ENCODE measurements at regions not wholly inside any gene's neighbourhood (a gene's known extent, or its start where the extent isn't known, plus 50 kb on each side); places are given as distances from the start of the nearest gene placed in this dataset.

DNA sequence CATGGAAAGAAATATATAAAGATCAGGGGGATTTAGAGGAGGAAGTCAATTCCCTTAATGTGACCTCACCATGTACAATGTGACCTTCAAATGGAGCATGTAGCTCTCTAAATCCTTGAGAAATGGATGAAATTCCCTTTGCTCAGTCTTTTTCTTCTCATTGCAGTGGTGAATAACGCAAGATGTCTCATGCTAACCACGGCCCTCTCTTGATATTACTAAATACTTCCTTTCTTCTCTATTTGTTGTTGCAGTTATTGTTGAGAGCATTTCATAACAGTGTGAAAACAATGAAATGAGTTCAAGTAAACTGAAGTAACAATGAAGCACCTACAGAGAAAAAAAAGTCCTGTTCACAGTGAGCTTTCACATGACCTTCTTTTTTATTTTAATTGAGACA lies 55.6 kb downstream of the ZNF281 start:
- Histone ChIP-seq H3K4me1 (ENCODE audit: control insufficient read depth, insufficient read depth, low read length) (no peaks in the 10 kb centered on the region), H3K9me3 (ENCODE audit: control insufficient read depth, low read depth, low read length) (no peaks in the 10 kb centered on the region), H3K27ac (ENCODE audit: low read length) (no peak overlapping the region), H3K36me3 (ENCODE audit: control insufficient read depth, insufficient read depth, low read length) (no peaks in the 10 kb centered on the region), H3K4me3 (ENCODE audit: low read length) (no peak overlapping the region), H3K27me3 (ENCODE audit: control insufficient read depth, insufficient read depth, low read length) (no peaks in the 10 kb centered on the region)
- 83% methylated on average over 1 of the region's 2 CpGs for WGBS (ENCODE audit: insufficient coverage, low lambda C conversion rate)
- no peak for DNase-seq

DNA sequence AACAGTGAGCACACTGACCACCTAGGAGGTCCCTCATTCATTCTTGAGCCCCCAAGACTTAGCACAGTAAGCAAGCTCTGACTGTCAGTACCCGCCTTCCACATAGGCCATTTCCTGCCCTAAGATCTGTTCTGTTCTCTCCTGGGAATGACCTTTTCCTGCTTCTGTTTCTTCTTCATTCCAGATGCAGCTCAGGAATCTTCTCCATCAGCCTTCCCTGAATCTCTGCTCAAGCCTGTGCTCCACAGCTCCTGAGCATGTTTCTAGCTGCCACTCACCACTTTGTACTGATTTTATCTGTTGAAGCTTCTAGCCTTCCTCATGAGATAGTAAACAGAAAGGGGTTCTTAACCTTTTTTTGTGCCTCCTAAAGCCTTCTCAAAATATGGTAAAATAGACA lies 56.6 kb downstream of the ZNF281 start:
- no peak overlapping the region for H3K27ac ChIP-seq (ENCODE audit: low read length)
- no peaks in the 10 kb centered on the region for H3K27me3 ChIP-seq (ENCODE audit: control insufficient read depth, insufficient read depth, low read length)
- H3K4me3 ChIP-seq (ENCODE audit: low read length), result no peak overlapping the region
- no peaks in the 10 kb centered on the region for H3K4me1 ChIP-seq (ENCODE audit: control insufficient read depth, insufficient read depth, low read length)
- no CpG with 5 or more reads among the region's 1 CpG for WGBS (ENCODE audit: insufficient coverage, low lambda C conversion rate)
- no peaks in the 10 kb centered on the region for H3K9me3 ChIP-seq (ENCODE audit: control insufficient read depth, low read depth, low read length)
- H3K36me3 ChIP-seq (ENCODE audit: control insufficient read depth, insufficient read depth, low read length), result no peaks in the 10 kb centered on the region
- DNase-seq, result no peak

DNA sequence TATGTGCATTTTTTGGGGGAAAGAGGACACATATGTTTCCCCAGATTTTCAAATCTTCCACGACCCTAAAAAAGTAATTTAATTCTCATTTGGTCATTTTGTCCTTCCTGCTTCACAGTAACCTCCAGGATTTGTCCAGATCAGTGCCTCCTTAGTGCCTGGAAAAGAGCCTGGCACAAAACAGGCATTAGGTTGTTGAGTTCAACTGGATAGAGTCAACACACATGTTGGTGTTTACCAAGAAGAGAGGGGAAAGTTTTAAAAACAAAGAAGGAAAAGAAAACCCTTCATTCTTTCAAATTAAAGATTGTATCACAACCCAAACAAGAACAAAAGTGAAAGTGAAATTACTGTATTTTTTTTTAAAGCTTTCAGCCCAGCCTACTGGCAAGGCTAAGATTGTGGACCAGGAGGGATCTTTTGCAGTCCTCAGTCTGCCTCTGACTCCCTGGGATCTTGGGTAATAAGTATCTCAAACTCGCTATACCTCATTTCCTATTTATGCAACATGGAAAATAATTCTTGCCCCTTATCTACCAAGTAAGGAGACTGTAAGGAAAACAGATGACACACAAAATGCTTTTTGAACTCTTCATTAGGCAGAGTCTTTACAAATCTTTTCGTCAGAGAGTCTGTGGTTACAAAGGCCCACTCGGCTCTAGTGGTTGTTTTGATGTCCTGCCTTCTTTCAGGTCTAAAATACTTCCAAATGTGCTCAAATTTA lies 57.8 kb downstream of the ZNF281 start:
- Histone ChIP-seq H3K36me3 (ENCODE audit: control insufficient read depth, insufficient read depth, low read length) (no peaks in the 10 kb centered on the region), H3K27ac (ENCODE audit: low read length) (no peak overlapping the region), H3K9me3 (ENCODE audit: control insufficient read depth, low read depth, low read length) (no peaks in the 10 kb centered on the region), H3K27me3 (ENCODE audit: control insufficient read depth, insufficient read depth, low read length) (no peaks in the 10 kb centered on the region), H3K4me1 (ENCODE audit: control insufficient read depth, insufficient read depth, low read length) (no peaks in the 10 kb centered on the region), H3K4me3 (ENCODE audit: low read length) (no peak overlapping the region)
- peak in 1 of 2 donors; percentile 33 for DNase-seq
- WGBS (ENCODE audit: insufficient coverage, low lambda C conversion rate), result 57% methylated on average over 1 of the region's 4 CpGs

DNA sequence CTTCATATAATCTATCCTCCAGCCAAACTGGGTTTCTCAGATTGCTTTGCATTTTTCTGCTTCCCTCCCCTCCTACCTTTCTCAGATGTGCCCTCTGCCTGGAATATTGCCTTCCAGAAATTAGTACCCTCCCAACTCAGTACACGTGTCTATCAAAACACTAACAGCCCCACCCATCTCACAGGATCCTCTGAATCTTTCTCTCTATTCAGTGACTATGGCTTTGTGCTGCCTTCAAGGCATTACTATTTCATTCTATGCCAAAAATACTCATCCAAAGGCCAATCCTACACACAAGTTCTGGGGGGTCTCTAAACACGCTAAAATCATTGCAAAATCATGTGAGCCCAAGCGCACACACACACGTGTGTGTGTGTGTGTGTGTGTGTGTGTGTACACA lies 58.4 kb downstream of the ZNF281 start:
- WGBS (ENCODE audit: insufficient coverage, low lambda C conversion rate), result 14% methylated on average over 1 of the region's 4 CpGs
- H3K4me3 ChIP-seq (ENCODE audit: low read length), result no peak overlapping the region
- H3K36me3 ChIP-seq (ENCODE audit: control insufficient read depth, insufficient read depth, low read length), result no peaks in the 10 kb centered on the region
- no peaks in the 10 kb centered on the region for H3K4me1 ChIP-seq (ENCODE audit: control insufficient read depth, insufficient read depth, low read length)
- H3K27me3 ChIP-seq (ENCODE audit: control insufficient read depth, insufficient read depth, low read length), result no peaks in the 10 kb centered on the region
- no peak for DNase-seq
- H3K27ac ChIP-seq (ENCODE audit: low read length), result no peak overlapping the region
- H3K9me3 ChIP-seq (ENCODE audit: control insufficient read depth, low read depth, low read length), result no peaks in the 10 kb centered on the region

DNA sequence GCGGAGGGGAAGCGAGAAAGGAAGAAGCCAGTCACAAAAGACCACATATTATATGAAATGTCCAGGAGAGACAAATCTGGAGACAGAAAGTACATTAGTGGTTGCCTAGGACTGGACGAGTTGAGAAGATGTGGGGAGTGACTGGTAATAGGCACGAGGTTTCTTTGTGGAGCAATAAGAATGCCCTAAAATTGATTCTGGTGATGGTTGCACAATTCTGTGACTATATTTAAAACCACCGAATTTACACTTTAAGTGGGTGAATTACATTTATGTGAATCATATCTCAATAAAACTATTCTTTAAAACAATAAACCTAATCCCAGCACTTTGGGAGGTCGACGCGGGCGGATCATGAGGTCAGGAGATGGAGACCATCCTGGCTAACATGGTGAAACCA lies 63.1 kb downstream of the ZNF281 start:
- no peak for DNase-seq
- no peaks in the 10 kb centered on the region for H3K36me3 ChIP-seq (ENCODE audit: control insufficient read depth, insufficient read depth, low read length)
- H3K9me3 ChIP-seq (ENCODE audit: control insufficient read depth, low read depth, low read length), result no peaks in the 10 kb centered on the region
- no peaks in the 10 kb centered on the region for H3K27me3 ChIP-seq (ENCODE audit: control insufficient read depth, insufficient read depth, low read length)
- no peaks in the 10 kb centered on the region for H3K4me1 ChIP-seq (ENCODE audit: control insufficient read depth, insufficient read depth, low read length)
- no peak overlapping the region for H3K4me3 ChIP-seq (ENCODE audit: low read length)
- 100% methylated on average over 2 of the region's 9 CpGs for WGBS (ENCODE audit: insufficient coverage, low lambda C conversion rate)
- H3K27ac ChIP-seq (ENCODE audit: low read length), result no peak overlapping the region

DNA sequence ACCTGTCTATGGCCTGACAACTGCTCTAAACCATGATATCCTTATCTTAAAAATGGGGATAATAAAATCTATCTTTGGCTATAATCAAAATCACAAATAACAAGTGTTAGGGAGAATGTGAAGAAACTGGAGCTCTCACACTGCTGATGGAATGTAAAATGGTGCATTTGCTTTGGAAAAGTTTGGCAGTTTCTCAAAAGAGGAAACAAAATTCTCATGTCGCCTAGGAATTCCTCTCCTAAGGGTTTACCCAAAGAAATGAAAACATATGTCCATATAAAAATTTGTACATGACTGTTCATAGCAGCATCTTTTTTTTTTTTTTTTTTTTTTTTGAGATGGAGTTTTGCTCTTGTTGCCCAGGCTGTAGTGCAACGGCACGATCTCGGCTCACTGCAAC lies 64.3 kb downstream of the ZNF281 start:
- no peak overlapping the region for H3K4me3 ChIP-seq (ENCODE audit: low read length)
- no CpG with 5 or more reads among the region's 4 CpGs for WGBS (ENCODE audit: insufficient coverage, low lambda C conversion rate)
- no peaks in the 10 kb centered on the region for H3K4me1 ChIP-seq (ENCODE audit: control insufficient read depth, insufficient read depth, low read length)
- H3K27me3 ChIP-seq (ENCODE audit: control insufficient read depth, insufficient read depth, low read length), result no peaks in the 10 kb centered on the region
- no peak for DNase-seq
- H3K9me3 ChIP-seq (ENCODE audit: control insufficient read depth, low read depth, low read length), result no peaks in the 10 kb centered on the region
- no peak overlapping the region for H3K27ac ChIP-seq (ENCODE audit: low read length)
- no peaks in the 10 kb centered on the region for H3K36me3 ChIP-seq (ENCODE audit: control insufficient read depth, insufficient read depth, low read length)

DNA sequence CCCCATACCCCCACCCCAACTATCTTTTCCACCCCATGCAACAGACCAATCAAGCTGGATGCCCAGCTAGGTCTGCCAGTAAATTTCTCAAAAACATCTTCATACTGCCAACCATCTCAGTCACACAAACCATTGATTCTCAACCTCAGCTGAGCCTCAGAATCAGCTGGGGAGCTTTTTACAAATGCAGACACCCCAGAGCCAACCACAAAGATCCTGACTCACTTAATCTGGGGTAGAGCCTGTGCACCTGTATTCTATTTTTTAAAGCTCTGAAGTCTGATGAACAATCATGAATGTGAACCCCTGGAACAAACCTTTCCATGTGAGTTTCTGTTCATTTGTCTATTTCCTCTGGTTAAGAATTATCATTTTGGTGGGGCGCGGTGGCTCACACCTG lies 66.0 kb downstream of the ZNF281 start:
- no CpG with 5 or more reads among the region's 2 CpGs for WGBS (ENCODE audit: insufficient coverage, low lambda C conversion rate)
- DNase-seq, result no peak
- Histone ChIP-seq H3K9me3 (ENCODE audit: control insufficient read depth, low read depth, low read length) (no peaks in the 10 kb centered on the region), H3K27me3 (ENCODE audit: control insufficient read depth, insufficient read depth, low read length) (no peaks in the 10 kb centered on the region), H3K4me3 (ENCODE audit: low read length) (no peak overlapping the region), H3K36me3 (ENCODE audit: control insufficient read depth, insufficient read depth, low read length) (no peaks in the 10 kb centered on the region), H3K27ac (ENCODE audit: low read length) (no peak overlapping the region), H3K4me1 (ENCODE audit: control insufficient read depth, insufficient read depth, low read length) (no peaks in the 10 kb centered on the region)

DNA sequence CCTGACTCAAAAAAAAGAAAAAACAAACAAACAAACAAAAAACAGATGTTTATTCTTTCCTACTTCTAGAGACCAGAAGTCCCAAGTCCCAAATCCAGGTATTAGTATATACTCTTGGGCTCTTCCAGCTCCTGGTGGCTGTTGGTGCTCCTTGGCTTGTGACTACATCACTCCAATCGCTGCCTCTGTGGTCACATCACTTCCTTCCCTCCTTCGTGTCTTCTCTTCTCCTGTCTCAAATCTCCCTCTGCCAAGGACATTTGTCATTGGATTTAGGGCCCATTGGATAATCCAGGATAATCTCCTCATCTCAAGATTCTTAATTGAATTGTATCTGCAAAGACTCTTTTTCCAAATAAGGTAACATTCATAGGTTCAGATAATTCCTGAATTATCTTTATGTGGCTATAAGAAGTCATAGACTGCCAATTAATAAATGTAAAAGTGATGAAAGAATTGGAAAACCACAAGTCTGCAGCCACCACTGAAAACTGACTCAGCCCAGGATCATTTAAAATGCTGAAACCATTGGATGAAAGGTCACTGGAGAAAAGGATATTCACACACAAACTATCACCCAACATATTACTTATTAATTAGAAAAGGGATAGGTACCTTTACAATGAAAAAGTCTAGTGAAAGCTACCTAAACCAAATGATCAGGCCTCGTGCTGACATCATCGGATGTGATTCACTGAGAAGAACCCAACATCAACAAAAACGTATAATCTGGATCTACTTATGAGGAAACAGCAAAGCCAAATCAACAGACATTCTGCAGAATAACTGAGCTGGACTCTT lies 67.1 kb downstream of the ZNF281 start:
- Histone ChIP-seq H3K27ac (ENCODE audit: low read length) (no peak overlapping the region), H3K27me3 (ENCODE audit: control insufficient read depth, insufficient read depth, low read length) (no peaks in the 10 kb centered on the region), H3K4me1 (ENCODE audit: control insufficient read depth, insufficient read depth, low read length) (no peaks in the 10 kb centered on the region), H3K9me3 (ENCODE audit: control insufficient read depth, low read depth, low read length) (no peaks in the 10 kb centered on the region), H3K4me3 (ENCODE audit: low read length) (no peak overlapping the region), H3K36me3 (ENCODE audit: control insufficient read depth, insufficient read depth, low read length) (no peaks in the 10 kb centered on the region)
- WGBS (ENCODE audit: insufficient coverage, low lambda C conversion rate), result no CpG with 5 or more reads among the region's 5 CpGs
- no peak for DNase-seq

DNA sequence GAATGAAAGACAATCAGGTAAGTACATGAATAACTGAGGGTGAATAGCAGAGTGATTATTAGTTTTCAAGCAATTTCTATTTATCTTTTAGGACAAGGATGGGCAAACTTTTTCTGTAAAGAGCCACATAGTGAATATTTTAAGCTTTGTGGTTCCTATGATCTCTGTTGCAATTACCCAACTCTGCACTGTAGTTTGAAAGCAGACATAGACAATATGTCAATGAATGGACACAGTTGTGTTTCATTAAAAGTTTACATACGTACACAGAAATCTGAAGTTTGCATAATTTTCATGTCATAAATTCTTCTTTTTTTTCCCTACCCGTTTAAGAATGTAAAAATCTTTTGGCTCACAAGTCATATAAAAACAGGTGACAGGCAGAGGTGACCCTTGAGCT lies 71.4 kb downstream of the ZNF281 start:
- H3K27ac ChIP-seq (ENCODE audit: low read length), result no peak overlapping the region
- DNase-seq, result no peak
- no peak overlapping the region for H3K4me3 ChIP-seq (ENCODE audit: low read length)
- no peaks in the 10 kb centered on the region for H3K9me3 ChIP-seq (ENCODE audit: control insufficient read depth, low read depth, low read length)
- WGBS (ENCODE audit: insufficient coverage, low lambda C conversion rate), result 88% methylated on average over 1 of the region's 2 CpGs
- H3K4me1 ChIP-seq (ENCODE audit: control insufficient read depth, insufficient read depth, low read length), result no peaks in the 10 kb centered on the region
- H3K36me3 ChIP-seq (ENCODE audit: control insufficient read depth, insufficient read depth, low read length), result no peaks in the 10 kb centered on the region
- H3K27me3 ChIP-seq (ENCODE audit: control insufficient read depth, insufficient read depth, low read length), result no peaks in the 10 kb centered on the region

DNA sequence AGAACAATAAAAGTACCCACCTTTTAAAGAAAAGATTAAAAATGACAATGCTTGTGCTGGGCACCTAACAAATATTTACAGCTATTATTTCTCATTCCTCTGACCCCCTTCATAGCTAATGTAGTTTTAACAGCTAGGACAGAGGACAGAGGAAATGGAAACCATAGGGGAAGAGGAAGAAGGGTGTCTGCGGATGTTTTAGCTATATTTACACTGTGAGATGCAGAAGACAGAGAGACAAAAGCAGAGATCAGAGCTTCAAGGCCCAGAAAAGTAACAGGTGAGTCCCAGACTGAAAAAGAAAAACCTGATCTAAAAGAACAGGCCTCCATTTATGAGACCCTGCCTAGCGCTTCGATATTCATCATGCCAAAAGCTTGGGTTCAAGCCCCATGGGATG lies 72.0 kb downstream of the ZNF281 start:
- 43% methylated on average over 1 of the region's 3 CpGs for WGBS (ENCODE audit: insufficient coverage, low lambda C conversion rate)
- no peaks in the 10 kb centered on the region for H3K27me3 ChIP-seq (ENCODE audit: control insufficient read depth, insufficient read depth, low read length)
- H3K9me3 ChIP-seq (ENCODE audit: control insufficient read depth, low read depth, low read length), result no peaks in the 10 kb centered on the region
- H3K27ac ChIP-seq (ENCODE audit: low read length), result no peak overlapping the region
- no peaks in the 10 kb centered on the region for H3K4me1 ChIP-seq (ENCODE audit: control insufficient read depth, insufficient read depth, low read length)
- H3K36me3 ChIP-seq (ENCODE audit: control insufficient read depth, insufficient read depth, low read length), result no peaks in the 10 kb centered on the region
- no peak for DNase-seq
- no peak overlapping the region for H3K4me3 ChIP-seq (ENCODE audit: low read length)

DNA sequence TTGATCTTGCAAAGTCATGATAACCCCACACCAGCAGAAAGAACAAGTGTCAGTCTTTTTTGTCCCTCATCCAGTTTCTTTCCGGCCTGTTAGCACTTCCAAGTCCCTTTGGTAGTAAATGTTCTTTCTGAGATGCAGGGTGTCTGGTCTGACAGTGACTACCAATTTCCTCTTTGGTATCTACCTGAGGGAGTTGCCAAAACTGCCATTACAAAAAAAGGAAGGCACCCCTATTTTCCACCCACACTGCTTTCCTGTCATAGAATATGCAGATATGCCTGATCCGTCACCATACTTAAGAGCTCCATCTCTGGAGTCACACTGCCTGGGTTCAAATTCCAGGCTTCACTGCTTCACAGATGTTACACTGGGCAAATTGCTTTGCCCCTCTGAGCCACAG lies 72.4 kb downstream of the ZNF281 start:
- DNase-seq, result no peak
- Histone ChIP-seq H3K27ac (ENCODE audit: low read length) (no peak overlapping the region), H3K4me3 (ENCODE audit: low read length) (no peak overlapping the region), H3K36me3 (ENCODE audit: control insufficient read depth, insufficient read depth, low read length) (no peaks in the 10 kb centered on the region), H3K9me3 (ENCODE audit: control insufficient read depth, low read depth, low read length) (no peaks in the 10 kb centered on the region), H3K4me1 (ENCODE audit: control insufficient read depth, insufficient read depth, low read length) (no peaks in the 10 kb centered on the region), H3K27me3 (ENCODE audit: control insufficient read depth, insufficient read depth, low read length) (no peaks in the 10 kb centered on the region)
- 100% methylated on average over 1 of the region's 2 CpGs for WGBS (ENCODE audit: insufficient coverage, low lambda C conversion rate)
